Keratinocyte (primary cell): ENCODE measurements at regions not wholly inside any gene's neighbourhood (a gene's known extent, or its start where the extent isn't known, plus 50 kb on each side); places are given as distances from the start of the nearest gene placed in this dataset.

ENCODE experiments used
- DNase-seq: peaks from one replicate; pipeline ENCODE4 v3.0.0-alpha.2; 2011; ENCODE audit warnings: low read depth, missing footprints, low spot score
- FAIRE-seq: peaks from 2 replicates; lab custom pipeline; 2011; peaks lifted over from hg19 to GRCh38; lab: Jason Lieb, UNC
- H2AFZ ChIP-seq: 2 replicates; pipeline ENCODE4 v1.6.0; 2012; ENCODE audit warnings: low read length, control low read depth, inconsistent platforms; ENCODE audit not compliant: control insufficient read depth
- H3K27ac ChIP-seq: 2 replicates; pipeline ENCODE4 v1.5.1; 2011; ENCODE audit warnings: low read length; ENCODE audit not compliant: control insufficient read depth, insufficient read depth
- H3K27me3 ChIP-seq: 3 replicates; pipeline ENCODE4 v1.6.0; 2011; ENCODE audit warnings: low read length; ENCODE audit not compliant: control insufficient read depth, insufficient read depth; ENCODE audit errors: extremely low read depth
- H3K36me3 ChIP-seq, 2 experiments: 2 replicates in 1 of 2; 3 replicates in 1 of 2; pipeline ENCODE4 v1.5.1; 2011; ENCODE audit warnings: low read length in 2 of 2, mild to moderate bottlenecking in 1 of 2; ENCODE audit not compliant: control insufficient read depth in 2 of 2, insufficient read depth in 2 of 2; ENCODE audit errors: extremely low read depth in 1 of 2
- H3K4me1 ChIP-seq: 3 replicates; pipeline ENCODE4 v1.5.1; 2011; ENCODE audit warnings: low read length; ENCODE audit not compliant: control insufficient read depth, insufficient read depth; ENCODE audit errors: extremely low read depth
- H3K4me2 ChIP-seq: 3 replicates; pipeline ENCODE4 v1.6.0; 2011; ENCODE audit warnings: low read depth, low read length; ENCODE audit not compliant: control insufficient read depth, insufficient read depth; ENCODE audit errors: extremely low read depth
- H3K4me3 ChIP-seq, 3 experiments: fragments of 200-600 bp in 1 of 3; sonication (generic) in 1 of 3; 2 replicates in 2 of 3; 3 replicates in 1 of 3; pipeline ENCODE4 v1.5.1; 2011 to 2016; ENCODE audit warnings: low read length in 3 of 3, mild to moderate bottlenecking in 3 of 3, control low read depth in 2 of 3, inconsistent platforms in 1 of 3, low read depth in 1 of 3, mixed read lengths in 1 of 3, mixed run types in 1 of 3, moderate library complexity in 1 of 3; ENCODE audit not compliant: control insufficient read depth in 2 of 3, insufficient read depth in 2 of 3; ENCODE audit errors: extremely low read depth in 1 of 3
- H3K79me2 ChIP-seq: 2 replicates; pipeline ENCODE4 v1.6.0; 2012; ENCODE audit warnings: low read length; ENCODE audit not compliant: control insufficient read depth, insufficient read depth
- H3K9ac ChIP-seq: 3 replicates; pipeline ENCODE4 v1.6.0; 2011; ENCODE audit warnings: low read length; ENCODE audit not compliant: control insufficient read depth, insufficient read depth; ENCODE audit errors: extremely low read depth
- H3K9me1 ChIP-seq: 3 replicates; pipeline ENCODE4 v1.6.0; 2011; ENCODE audit warnings: low read length; ENCODE audit not compliant: control insufficient read depth, insufficient read depth; ENCODE audit errors: extremely low read depth
- H3K9me3 ChIP-seq: 2 replicates; pipeline ENCODE4 v1.5.1; 2012; ENCODE audit warnings: low read depth, low read length; ENCODE audit not compliant: control insufficient read depth
- H4K20me1 ChIP-seq: 3 replicates; pipeline ENCODE4 v1.6.0; 2011; ENCODE audit warnings: low read length; ENCODE audit not compliant: control insufficient read depth, insufficient read depth; ENCODE audit errors: extremely low read depth
- CTCF ChIP-seq, 3 experiments: IDR thresholded peaks in 1 of 3; conservative IDR thresholded peaks in 1 of 3; optimal IDR thresholded peaks in 1 of 3; 2 replicates in 2 of 3; 3 replicates in 1 of 3; pipeline versions ENCODE3 to v1.5.1; 2011; ENCODE audit warnings: low read length in 3 of 3, mild to moderate bottlenecking in 3 of 3, moderate library complexity in 2 of 3, control low read depth in 1 of 3, inconsistent platforms in 1 of 3; ENCODE audit not compliant: insufficient read depth in 2 of 3; ENCODE audit errors: extremely low read depth in 1 of 3
- EZH2 ChIP-seq: IDR thresholded peaks from one replicate; pipeline ENCODE4 v1.6.1; 2012; ENCODE audit warnings: inconsistent platforms, mild to moderate bottlenecking, low read length, moderate library complexity
- dilution Hi-C: fragments of 300-500 bp; cut with MboI; formaldehyde crosslinking; loops from one replicate; pipeline ENCODE4 v1.7.0; 2020; ENCODE audit warnings: low sequenced_read_pairs; ENCODE audit not compliant: extremely low pct_ligation_motif_present

DNA sequence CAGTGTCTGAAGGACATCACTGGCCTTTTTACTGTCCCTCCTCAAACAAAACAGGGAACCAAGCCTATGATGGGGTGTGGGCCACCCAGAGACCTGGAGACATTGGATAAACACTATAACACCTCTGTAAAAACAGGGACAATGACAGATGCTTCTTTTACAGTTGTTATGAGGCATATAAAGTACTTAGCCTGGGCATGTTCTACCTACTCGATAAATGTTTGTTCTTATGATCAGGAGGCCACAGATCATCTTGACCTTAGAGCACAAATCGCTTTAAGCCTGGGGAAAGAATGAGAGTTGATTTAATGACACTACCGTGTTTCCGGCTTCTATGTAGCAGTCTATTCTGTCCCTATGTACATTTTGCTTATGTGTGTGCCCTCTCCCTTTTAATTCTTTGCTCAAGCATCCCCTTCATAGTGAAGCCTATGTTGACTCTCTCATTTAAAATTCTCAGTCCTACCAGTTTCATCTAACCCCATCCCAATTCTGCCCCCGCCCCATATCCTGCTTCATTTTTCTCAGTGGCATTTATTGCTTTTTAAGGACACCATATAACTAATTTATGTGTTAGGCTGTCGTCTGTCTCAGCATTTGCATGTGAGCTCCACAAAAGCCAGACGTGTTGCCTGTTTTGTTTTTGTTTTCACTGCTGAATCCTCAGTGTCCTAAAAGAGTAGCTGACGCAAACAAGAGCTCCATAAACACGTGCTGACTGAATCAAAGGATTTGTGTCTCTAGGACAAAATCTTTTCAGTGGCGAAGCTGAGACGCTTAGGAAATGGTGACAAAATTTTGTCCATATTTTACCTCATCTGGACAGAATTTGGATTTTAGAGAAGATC, 182.3 kb upstream of the ST6GAL2 start:
- no peak for FAIRE-seq
- TF ChIP-seq EZH2 (no peak), CTCF (optimal IDR thresholded peaks at IDR 0.05 in 1 of 3, IDR thresholded peaks at IDR 0.05 in 1 of 3, conservative IDR thresholded peaks at IDR 0.05 in 1 of 3; ENCODE audit: extremely low read depth in 1 of 3, insufficient read depth in 2 of 3, low read length in 3 of 3) (no peak)
- Histone ChIP-seq H3K9ac (no peak overlapping the region), H3K27me3 (no peaks in the 10 kb centered on the region), H3K36me3 (no peaks in the 10 kb centered on the region), H4K20me1 (no peaks in the 10 kb centered on the region), H3K9me1 (no peaks in the 10 kb centered on the region), H3K4me3 (no peak overlapping the region), H3K27ac (no peak overlapping the region), H2AFZ (no peak overlapping the region), H3K4me2 (no peak overlapping the region), H3K4me1 (no peaks in the 10 kb centered on the region), H3K79me2 (no peaks in the 10 kb centered on the region), H3K9me3 (no peaks in the 10 kb centered on the region)
- no peak for DNase-seq
- dilution Hi-C loops = no loop called here

- TF ChIP-seq EZH2 (no peak), CTCF (optimal IDR thresholded peaks at IDR 0.05 in 1 of 3, IDR thresholded peaks at IDR 0.05 in 1 of 3, conservative IDR thresholded peaks at IDR 0.05 in 1 of 3; ENCODE audit: extremely low read depth in 1 of 3, insufficient read depth in 2 of 3, low read length in 3 of 3) (no peak)
- H3K9ac ChIP-seq = no peak overlapping the region
- FAIRE-seq = no peak
- H3K4me2 ChIP-seq = no peak overlapping the region
- no peaks in the 10 kb centered on the region for H3K27me3 ChIP-seq
- H3K36me3 ChIP-seq = no peaks in the 10 kb centered on the region
- H3K4me1 ChIP-seq = no peaks in the 10 kb centered on the region
- no peak overlapping the region for H3K4me3 ChIP-seq
- H3K27ac ChIP-seq = no peak overlapping the region
- dilution Hi-C loops = no loop called here
- H3K79me2 ChIP-seq = no peaks in the 10 kb centered on the region
- H2AFZ ChIP-seq = no peak overlapping the region
- H3K9me1 ChIP-seq = no peaks in the 10 kb centered on the region
- H3K9me3 ChIP-seq = no peaks in the 10 kb centered on the region
- no peak for DNase-seq
- H4K20me1 ChIP-seq = no peaks in the 10 kb centered on the region
Measured at GRCh38 chr2:107069890-107070289, 183.9 kb upstream of the ST6GAL2 start.
